SK-N-SH (cell line): ENCODE measurements at regions not wholly inside any gene's neighbourhood (a gene's known extent, or its start where the extent isn't known, plus 50 kb on each side); places are given as distances from the start of the nearest gene placed in this dataset.
"Not testable (repeated sequence)": the region's sequence is repeated elsewhere in the genome, so short reads cannot be mapped to it uniquely, and the experiment has no call there.

ENCODE experiments used
- CTCF ChIA-PET: fragments of 300-600, 350-600 bp; formaldehyde crosslinking; extraction: SDS; loops from one replicate; lab custom pipeline; 2021; lab: Yijun Ruan, JAX
- POLR2A ChIA-PET: fragments of 350-600 bp; sonication (Branson Sonifier 250); formaldehyde crosslinking; extraction: SDS; loops from one replicate; lab custom pipeline; 2020; ENCODE audit warnings: antibody characterized with exemption, inconsistent platforms; lab: Yijun Ruan, JAX
- DNase-seq: peaks from one replicate; pipeline ENCODE4 v3.0.0; 2012
- H2AFZ ChIP-seq: fragments of 200-600 bp; sonication (generic); 2 replicates; pipeline ENCODE4 v1.8.1; 2016; ENCODE audit warnings: antibody characterized with exemption, mild to moderate bottlenecking, low read depth
- H3F3A ChIP-seq: fragments of 200-600 bp; sonication (generic); replicated peaks from 2 replicates; pipeline ENCODE3; 2016; ENCODE audit warnings: antibody characterized with exemption, mild to moderate bottlenecking; ENCODE audit not compliant: insufficient read depth
- H3K27ac ChIP-seq, 2 experiments: fragments of 200-500 bp in 1 of 2; fragments of 200-600 bp in 1 of 2; sonication (Bioruptor generic) in 1 of 2; sonication (generic), shearing (Covaris generic) in 1 of 2; 2 replicates each; pipeline versions ENCODE4 v1.5.1 to v1.6.1; 2014 to 2016; ENCODE audit warnings: low read depth in 2 of 2, inconsistent platforms in 1 of 2, low read length in 1 of 2, mild to moderate bottlenecking in 1 of 2, mixed read lengths in 1 of 2
- H3K27me3 ChIP-seq: fragments of 200-600 bp; sonication (generic), shearing (Covaris generic); 2 replicates; pipeline ENCODE4 v1.6.1; 2016; ENCODE audit warnings: mixed run types; ENCODE audit not compliant: insufficient read depth
- H3K36me3 ChIP-seq, 2 experiments: fragments of 200-500 bp in 1 of 2; fragments of 200-600 bp in 1 of 2; sonication (Bioruptor generic) in 1 of 2; sonication (generic) in 1 of 2; replicated peaks in 1 of 2; 2 replicates each; pipeline versions ENCODE3 to v1.5.1; 2014 to 2016; ENCODE audit warnings: low read length in 1 of 2, mild to moderate bottlenecking in 1 of 2; ENCODE audit not compliant: insufficient read depth in 2 of 2, control insufficient read depth in 1 of 2
- H3K4me1 ChIP-seq, 2 experiments: fragments of 200-500 bp in 1 of 2; fragments of 200-600 bp in 1 of 2; sonication (Bioruptor generic) in 1 of 2; sonication (generic), shearing (Covaris generic) in 1 of 2; 2 replicates each; pipeline versions ENCODE4 v1.5.1 to v1.6.1; 2014 to 2016; ENCODE audit warnings: low read depth in 1 of 2, low read length in 1 of 2, mixed run types in 1 of 2; ENCODE audit not compliant: insufficient read depth in 2 of 2, control insufficient read depth in 1 of 2
- H3K4me2 ChIP-seq: fragments of 200-600 bp; sonication (generic), shearing (Covaris generic); 2 replicates; pipeline ENCODE4 v1.6.1; 2017; ENCODE audit warnings: mixed run types
- H3K4me3 ChIP-seq, 2 experiments: fragments of 200-500 bp in 1 of 2; fragments of 200-600 bp in 1 of 2; sonication (Bioruptor generic) in 1 of 2; sonication (generic), shearing (Covaris generic) in 1 of 2; 2 replicates each; pipeline versions ENCODE4 v1.5.1 to v1.8.1; 2014 to 2016; ENCODE audit warnings: low read depth in 2 of 2, inconsistent platforms in 1 of 2, low read length in 1 of 2, mild to moderate bottlenecking in 1 of 2, mixed read lengths in 1 of 2, moderate library complexity in 1 of 2
- H3K79me2 ChIP-seq: fragments of 200-600 bp; sonication (generic); 2 replicates; pipeline ENCODE4 v1.8.1; 2017; ENCODE audit warnings: mild to moderate bottlenecking; ENCODE audit not compliant: insufficient read depth
- H3K9ac ChIP-seq: fragments of 200-600 bp; sonication (generic); 2 replicates; pipeline ENCODE4 v1.6.1; 2017; ENCODE audit warnings: mixed run types
- H3K9me2 ChIP-seq: fragments of 200-600 bp; sonication (generic); 2 replicates; pipeline ENCODE4 v1.6.1; 2017; ENCODE audit warnings: mixed run types
- H3K9me3 ChIP-seq: fragments of 200-600 bp; sonication (generic); 2 replicates; pipeline ENCODE4 v1.6.1; 2017; ENCODE audit warnings: mixed run types, mild to moderate bottlenecking, moderate library complexity
- H4K20me1 ChIP-seq: fragments of 200-600 bp; sonication (generic); 2 replicates; pipeline ENCODE4 v1.6.1; 2017; ENCODE audit warnings: mild to moderate bottlenecking, mixed run types; ENCODE audit not compliant: insufficient read depth
- EP300 ChIP-seq, 2 experiments: IDR thresholded peaks; 2 replicates each; pipeline versions ENCODE4 v1.4.0 to v1.6.1; 2012; ENCODE audit warnings: borderline replicate concordance in 1 of 2, low read depth in 1 of 2, low read length in 1 of 2
- FOXJ3 ChIP-seq: sonication (generic); formaldehyde crosslinking; IDR thresholded peaks from 2 replicates; pipeline ENCODE4 v1.5.1; 2020; ENCODE audit warnings: mild to moderate bottlenecking, missing genetic modification reagents
- NRF1 ChIP-seq: IDR thresholded peaks from 2 replicates; pipeline ENCODE4 v1.6.1; 2012; ENCODE audit warnings: low read depth, mild to moderate bottlenecking, low read length
- POLR2AphosphoS5 ChIP-seq: IDR thresholded peaks from 2 replicates; pipeline ENCODE4 v1.6.1; 2012; ENCODE audit warnings: low read depth, low read length
- RFX5 ChIP-seq: IDR thresholded peaks from 2 replicates; pipeline ENCODE4 v1.6.1; 2012; ENCODE audit warnings: mild to moderate bottlenecking, improper control_type of control experiment, low read length
- SMC3 ChIP-seq: IDR thresholded peaks from 2 replicates; pipeline ENCODE4 v1.6.1; 2012; ENCODE audit warnings: low read depth, low read length, improper control_type of control experiment
- YY1 ChIP-seq: IDR thresholded peaks from 2 replicates; pipeline ENCODE4 v1.4.0; 2012; ENCODE audit warnings: low read depth, mild to moderate bottlenecking
- WGBS: methylation state at CpG from one replicate; pipeline ENCODE4 v1.1.6; 2017; ENCODE audit warnings: low lambda C conversion rate; 5-methylcytosine and 5-hydroxymethylcytosine counted together
- TF ChIP-seq, protein P1 (sequence below): IDR thresholded peaks from 2 replicates; pipeline ENCODE4 v1.4.0; 2012; ENCODE audit warnings: low read depth, borderline replicate concordance
- TF ChIP-seq, protein P2 (sequence below): IDR thresholded peaks from 2 replicates; pipeline ENCODE4 v1.4.0; 2012; ENCODE audit warnings: low read depth, borderline replicate concordance
- TF ChIP-seq, protein P3 (sequence below): fragments of 200-600 bp; sonication (generic); IDR thresholded peaks from 2 replicates; pipeline ENCODE4 v1.6.1; 2017; ENCODE audit warnings: antibody characterized with exemption, mild to moderate bottlenecking, moderate library complexity
- TF ChIP-seq, protein P4 (sequence below): fragments of 150-350 bp; IDR thresholded peaks from 2 replicates; pipeline ENCODE4 v1.6.1; 2016; ENCODE audit warnings: mild to moderate bottlenecking, low read depth, low read length

DNA sequence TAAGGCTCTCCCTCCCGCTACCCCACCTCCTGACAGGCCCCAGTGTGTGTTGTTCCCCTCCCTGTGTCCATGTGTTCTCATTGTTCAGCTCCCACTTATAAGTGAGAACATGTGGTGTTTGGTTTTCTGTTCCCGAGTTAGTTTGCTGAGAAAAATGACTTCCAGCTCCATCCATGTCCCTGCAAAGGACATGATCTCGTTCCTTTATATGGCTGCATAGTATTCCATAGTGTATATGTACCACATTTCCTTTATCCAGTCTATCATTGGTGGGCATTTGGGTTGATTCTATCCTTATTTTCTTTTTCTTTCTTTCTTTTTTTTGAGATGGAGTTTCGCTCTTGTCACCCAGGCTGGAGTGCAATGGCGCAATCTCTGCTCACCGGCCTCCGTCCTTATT is 57.8 kb upstream of the RASSF3 start:
- CTCF ChIA-PET, result interaction anchor here (0.6 to 9.9 kb wide), 3 partner anchors 55 to 270 kb away, joined by 3 to 182 read pairs (median 39); no protein-coding TSS in a partner anchor
- H3F3A ChIP-seq, POLR2A ChIA-PET, H3K36me3 ChIP-seq, DNase-seq, H3K4me3 ChIP-seq, H3K9me2 ChIP-seq, H3K27ac ChIP-seq, H3K27me3 ChIP-seq, H3K79me2 ChIP-seq, H3K4me1 ChIP-seq, H4K20me1 ChIP-seq, H3K9ac ChIP-seq, H3K9me3 ChIP-seq, H3K4me2 ChIP-seq, H2AFZ ChIP-seq: not testable (repeated sequence)
- WGBS, result 85% methylated on average over 7 of the region's 7 CpGs

DNA sequence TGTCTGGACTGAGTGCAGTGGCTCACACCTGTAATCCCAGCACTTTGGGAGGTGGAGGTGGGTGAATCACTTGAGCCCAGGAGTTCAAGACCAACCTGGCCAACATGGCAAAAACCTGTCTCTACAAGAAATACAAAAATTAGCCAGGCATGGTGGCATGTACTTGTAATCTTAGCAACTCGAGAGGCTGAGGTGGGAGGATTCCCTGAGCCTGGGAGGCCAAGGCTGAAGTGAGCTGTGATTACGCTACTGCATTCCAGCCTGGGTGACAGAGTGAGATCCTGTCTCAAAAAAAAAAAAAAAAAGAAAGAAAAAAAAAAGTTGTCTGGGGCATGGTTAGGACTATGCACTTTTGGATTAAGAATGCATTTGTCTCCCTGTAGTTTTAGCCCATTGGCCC is 56.6 kb upstream of the RASSF3 start:
- H3K36me3 ChIP-seq, H3K9me3 ChIP-seq, H3K79me2 ChIP-seq, H3K4me3 ChIP-seq, POLR2A ChIA-PET, H3K9ac ChIP-seq, H3K27ac ChIP-seq, H3K27me3 ChIP-seq, DNase-seq, H3F3A ChIP-seq, CTCF ChIA-PET, H3K4me1 ChIP-seq, H3K4me2 ChIP-seq, H3K9me2 ChIP-seq, H4K20me1 ChIP-seq, H2AFZ ChIP-seq: not testable (repeated sequence)
- WGBS, result 78% methylated on average over 2 of the region's 2 CpGs

DNA sequence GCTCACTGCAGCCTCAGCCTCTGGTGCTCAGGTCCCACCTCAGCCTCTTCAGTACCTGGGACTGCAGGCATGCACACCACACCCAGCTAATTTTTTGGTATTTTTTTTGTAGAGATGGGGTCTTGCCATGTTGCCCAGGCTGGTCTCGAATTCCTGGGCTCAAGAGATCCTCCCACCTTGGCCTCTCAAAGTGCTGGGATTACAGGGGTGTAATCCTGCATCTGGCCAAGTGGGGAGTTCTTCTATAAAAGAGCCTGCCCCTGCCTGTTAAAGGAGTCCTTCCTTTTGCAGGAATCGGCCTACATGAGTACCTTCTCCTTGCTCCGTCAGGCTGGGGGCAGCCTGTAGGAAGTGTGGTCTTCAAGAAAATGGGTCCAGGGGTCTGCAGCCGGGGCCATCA is 54.1 kb upstream of the RASSF3 start:
- WGBS, result 55% methylated on average over 4 of the region's 4 CpGs
- Histone ChIP-seq H3K9me3 (no peaks in the 10 kb centered on the region), H4K20me1 (no peaks in the 10 kb centered on the region), H3K9me2 (no peaks in the 10 kb centered on the region), H3K4me1 (peaks cover 5 to 7% of the 10 kb centered on the region in 2 experiments; a peak in 3 of 4 replicates), H3K27ac (no peak overlapping the region), H3K79me2 (no peaks in the 10 kb centered on the region), H3K4me3 (no peak overlapping the region), H2AFZ (no peak overlapping the region), H3K27me3 (0 out of 2 replicates have a peak, but pooled peaks cover 7% of the 10 kb centered on the region), H3F3A (peaks cover 12% of the 10 kb centered on the region), H3K9ac (no peak overlapping the region), H3K36me3 (no peaks in the 10 kb centered on the region), H3K4me2 (no peak overlapping the region)
- ChIA-PET CTCF (interaction anchor here (1.5 to 1.6 kb wide), 2 partner anchors 55 to 142 kb away, joined by 5 read pairs; no protein-coding TSS in a partner anchor), POLR2A (no interaction called here)
- DNase-seq, result no peak
- TF ChIP-seq YY1 (no peak), NRF1 (no peak), SMC3 (no peak), FOXJ3 (CRISPR knock-in tag) (no peak), POLR2AphosphoS5 (no peak), EP300 (IDR thresholded peaks at IDR 0.05; ENCODE audit: borderline replicate concordance in 1 of 2, low read depth in 1 of 2, low read length in 1 of 2) (no peak), RFX5 (no peak)
- TF ChIP-seq, protein P1, sequence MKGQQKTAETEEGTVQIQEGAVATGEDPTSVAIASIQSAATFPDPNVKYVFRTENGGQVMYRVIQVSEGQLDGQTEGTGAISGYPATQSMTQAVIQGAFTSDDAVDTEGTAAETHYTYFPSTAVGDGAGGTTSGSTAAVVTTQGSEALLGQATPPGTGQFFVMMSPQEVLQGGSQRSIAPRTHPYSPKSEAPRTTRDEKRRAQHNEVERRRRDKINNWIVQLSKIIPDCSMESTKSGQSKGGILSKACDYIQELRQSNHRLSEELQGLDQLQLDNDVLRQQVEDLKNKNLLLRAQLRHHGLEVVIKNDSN, result no peak
- TF ChIP-seq, protein P2, sequence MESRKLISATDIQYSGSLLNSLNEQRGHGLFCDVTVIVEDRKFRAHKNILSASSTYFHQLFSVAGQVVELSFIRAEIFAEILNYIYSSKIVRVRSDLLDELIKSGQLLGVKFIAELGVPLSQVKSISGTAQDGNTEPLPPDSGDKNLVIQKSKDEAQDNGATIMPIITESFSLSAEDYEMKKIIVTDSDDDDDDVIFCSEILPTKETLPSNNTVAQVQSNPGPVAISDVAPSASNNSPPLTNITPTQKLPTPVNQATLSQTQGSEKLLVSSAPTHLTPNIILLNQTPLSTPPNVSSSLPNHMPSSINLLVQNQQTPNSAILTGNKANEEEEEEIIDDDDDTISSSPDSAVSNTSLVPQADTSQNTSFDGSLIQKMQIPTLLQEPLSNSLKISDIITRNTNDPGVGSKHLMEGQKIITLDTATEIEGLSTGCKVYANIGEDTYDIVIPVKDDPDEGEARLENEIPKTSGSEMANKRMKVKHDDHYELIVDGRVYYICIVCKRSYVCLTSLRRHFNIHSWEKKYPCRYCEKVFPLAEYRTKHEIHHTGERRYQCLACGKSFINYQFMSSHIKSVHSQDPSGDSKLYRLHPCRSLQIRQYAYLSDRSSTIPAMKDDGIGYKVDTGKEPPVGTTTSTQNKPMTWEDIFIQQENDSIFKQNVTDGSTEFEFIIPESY, result no peak
- TF ChIP-seq, protein P3, sequence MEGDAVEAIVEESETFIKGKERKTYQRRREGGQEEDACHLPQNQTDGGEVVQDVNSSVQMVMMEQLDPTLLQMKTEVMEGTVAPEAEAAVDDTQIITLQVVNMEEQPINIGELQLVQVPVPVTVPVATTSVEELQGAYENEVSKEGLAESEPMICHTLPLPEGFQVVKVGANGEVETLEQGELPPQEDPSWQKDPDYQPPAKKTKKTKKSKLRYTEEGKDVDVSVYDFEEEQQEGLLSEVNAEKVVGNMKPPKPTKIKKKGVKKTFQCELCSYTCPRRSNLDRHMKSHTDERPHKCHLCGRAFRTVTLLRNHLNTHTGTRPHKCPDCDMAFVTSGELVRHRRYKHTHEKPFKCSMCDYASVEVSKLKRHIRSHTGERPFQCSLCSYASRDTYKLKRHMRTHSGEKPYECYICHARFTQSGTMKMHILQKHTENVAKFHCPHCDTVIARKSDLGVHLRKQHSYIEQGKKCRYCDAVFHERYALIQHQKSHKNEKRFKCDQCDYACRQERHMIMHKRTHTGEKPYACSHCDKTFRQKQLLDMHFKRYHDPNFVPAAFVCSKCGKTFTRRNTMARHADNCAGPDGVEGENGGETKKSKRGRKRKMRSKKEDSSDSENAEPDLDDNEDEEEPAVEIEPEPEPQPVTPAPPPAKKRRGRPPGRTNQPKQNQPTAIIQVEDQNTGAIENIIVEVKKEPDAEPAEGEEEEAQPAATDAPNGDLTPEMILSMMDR, result no peak
- TF ChIP-seq, protein P4, sequence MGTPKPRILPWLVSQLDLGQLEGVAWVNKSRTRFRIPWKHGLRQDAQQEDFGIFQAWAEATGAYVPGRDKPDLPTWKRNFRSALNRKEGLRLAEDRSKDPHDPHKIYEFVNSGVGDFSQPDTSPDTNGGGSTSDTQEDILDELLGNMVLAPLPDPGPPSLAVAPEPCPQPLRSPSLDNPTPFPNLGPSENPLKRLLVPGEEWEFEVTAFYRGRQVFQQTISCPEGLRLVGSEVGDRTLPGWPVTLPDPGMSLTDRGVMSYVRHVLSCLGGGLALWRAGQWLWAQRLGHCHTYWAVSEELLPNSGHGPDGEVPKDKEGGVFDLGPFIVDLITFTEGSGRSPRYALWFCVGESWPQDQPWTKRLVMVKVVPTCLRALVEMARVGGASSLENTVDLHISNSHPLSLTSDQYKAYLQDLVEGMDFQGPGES, result no peak
